GM21737 (cell line): ENCODE measurements at regions not wholly inside any gene's neighbourhood (a gene's known extent, or its start where the extent isn't known, plus 50 kb on each side); places are given as distances from the start of the nearest gene placed in this dataset.
"Not testable (repeated sequence)": the region's sequence is repeated elsewhere in the genome, so short reads cannot be mapped to it uniquely, and the experiment has no call there.

Source experiments
- ATAC-seq: cut with Tn5 transposase; IDR thresholded peaks from one replicate; pipeline ENCODE4 v1.9.1; 2021; ENCODE audit warnings: mild to moderate bottlenecking, moderate library complexity; ENCODE audit not compliant: unreplicated experiment

- no peak for ATAC-seq
Observed at GRCh38 chr2:84160453-84160852, 298.6 kb downstream of the SUCLG1 start.

DNA sequence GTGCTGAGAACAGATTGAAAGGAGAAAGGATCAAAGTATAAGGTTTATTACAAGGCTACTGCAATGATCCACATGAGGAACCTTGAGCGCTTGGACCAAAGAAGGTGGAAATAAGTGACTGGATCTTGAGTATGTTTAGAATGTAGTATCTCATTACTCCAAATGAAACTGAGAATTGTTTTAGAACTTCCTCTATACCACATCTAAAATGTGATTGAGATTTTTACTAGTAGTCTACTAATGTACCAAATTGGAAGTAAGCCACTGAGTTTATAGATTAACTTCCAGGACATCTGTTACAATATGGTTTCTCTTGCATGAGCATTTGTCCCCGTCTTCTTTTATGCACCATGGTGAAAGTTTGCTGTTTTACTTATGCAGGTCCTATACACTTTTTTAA, 300.5 kb downstream of the SUCLG1 start:
- no peak for ATAC-seq

DNA sequence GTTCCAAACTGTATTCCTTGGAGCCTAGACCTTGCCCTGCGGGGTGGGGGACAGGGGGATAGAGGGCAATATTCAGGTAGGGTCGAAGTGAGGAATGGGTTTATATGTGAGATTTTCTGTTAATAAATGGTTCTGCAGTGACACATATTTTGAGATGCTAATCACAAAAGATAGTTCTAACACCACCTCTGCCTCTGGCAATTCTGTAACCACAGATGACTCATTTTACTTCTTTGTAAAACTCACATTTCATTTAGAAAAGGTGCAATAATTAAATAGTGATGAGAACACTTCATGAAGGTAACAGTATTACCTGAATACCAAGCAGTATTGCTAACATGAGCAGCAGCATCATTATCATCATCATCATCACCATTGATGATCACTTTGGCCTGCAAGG, 306.6 kb downstream of the SUCLG1 start:
- ATAC-seq, result no peak

- no peak for ATAC-seq
Observed at GRCh38 chr2:84144345-84144744, 314.7 kb downstream of the SUCLG1 start.

- no peak for ATAC-seq
Observed at GRCh38 chr2:84137034-84137433, 322.0 kb downstream of the SUCLG1 start.

DNA sequence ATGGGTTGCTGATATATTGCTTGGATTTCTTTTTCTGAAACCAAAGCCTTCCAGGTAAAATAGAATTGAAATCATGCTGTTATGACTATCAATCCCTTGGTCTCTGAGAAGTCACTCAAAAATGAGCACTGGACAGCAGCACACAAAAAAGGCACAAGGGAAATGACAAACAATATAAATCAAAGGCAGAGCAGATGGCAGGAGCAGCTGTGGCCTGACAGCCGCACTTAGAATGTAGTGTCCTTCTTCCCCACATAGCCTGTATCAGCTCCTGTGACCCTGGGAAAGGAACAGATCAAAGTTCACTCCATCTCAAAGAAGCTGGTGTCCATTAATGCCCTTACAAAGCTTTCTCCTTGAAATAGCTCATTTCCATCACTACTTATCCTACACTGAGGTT, 326.7 kb downstream of the SUCLG1 start:
- no peak for ATAC-seq

GRCh38 chr2:84131278-84131830, 327.7 kb downstream of the SUCLG1 start:
- ATAC-seq, result no peak

GRCh38 chr2:84129018-84129417, 330.1 kb downstream of the SUCLG1 start:
- no peak for ATAC-seq

DNA sequence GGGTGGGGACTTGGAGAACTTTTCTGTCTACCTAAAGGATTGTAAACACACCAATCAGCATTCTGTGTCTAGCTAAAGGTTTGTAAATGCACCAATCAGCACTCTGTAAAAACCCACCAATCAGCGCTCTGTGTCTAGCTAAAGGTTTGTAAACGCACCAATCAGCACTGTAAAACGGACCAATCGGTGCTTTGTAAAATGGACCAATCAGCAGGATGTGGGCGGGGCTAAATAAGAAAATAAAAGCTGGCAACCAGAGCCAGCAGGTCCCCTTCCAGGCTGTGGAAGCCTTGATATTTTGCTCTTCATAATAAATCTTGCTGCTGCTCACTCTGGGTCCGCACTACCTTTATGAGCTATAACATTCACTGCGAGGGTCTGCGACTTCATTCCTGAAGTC, 331.3 kb downstream of the SUCLG1 start:
- not testable (repeated sequence) for ATAC-seq

- ATAC-seq, result no peak
Observed at GRCh38 chr2:84126530-84126929, 332.6 kb downstream of the SUCLG1 start.

DNA sequence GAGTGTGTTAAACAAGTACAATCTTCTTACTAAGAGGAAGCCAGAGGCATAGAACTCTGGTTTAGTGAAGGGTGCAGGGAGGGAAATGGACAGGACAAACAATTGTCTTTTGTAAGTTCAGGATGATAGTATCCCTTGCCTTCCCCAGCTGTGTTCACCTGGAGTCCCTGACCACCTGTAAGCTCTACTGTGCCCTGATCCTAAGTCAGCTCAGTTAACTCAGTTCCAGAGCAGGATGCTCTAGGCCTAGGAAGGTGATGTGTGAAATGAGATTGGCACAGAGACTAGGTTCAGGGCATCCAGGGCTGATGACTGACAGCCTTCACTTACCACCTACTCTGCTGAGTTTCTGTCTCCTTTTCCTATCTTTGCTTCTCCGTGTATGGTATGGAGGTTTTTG, 333.0 kb downstream of the SUCLG1 start:
- no peak for ATAC-seq

DNA sequence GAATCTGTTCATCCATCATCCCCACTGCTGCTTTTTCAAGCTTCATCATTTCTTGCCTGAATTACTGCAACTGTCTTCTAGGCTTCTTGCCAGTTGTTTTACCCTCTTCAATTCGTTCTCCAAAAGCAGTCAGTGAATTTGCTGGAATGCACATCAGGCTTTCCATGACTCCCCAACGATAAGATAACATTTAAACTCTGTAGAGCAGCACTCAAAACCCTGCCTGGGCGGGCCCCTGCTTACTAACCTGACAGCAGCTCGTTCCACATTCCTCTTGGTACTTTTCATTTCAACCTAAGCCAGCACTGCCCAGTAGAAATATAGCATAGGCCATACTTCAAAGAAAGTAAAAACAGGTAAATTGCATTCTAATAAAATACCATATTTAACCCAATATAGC, 342.9 kb downstream of the SUCLG1 start:
- no peak for ATAC-seq

GRCh38 chr2:84115173-84115857, 343.8 kb downstream of the SUCLG1 start:
- peak; percentile 98 for ATAC-seq

- ATAC-seq, result not testable (repeated sequence)
Observed at GRCh38 chr2:84103816-84104527, 355.1 kb downstream of the SUCLG1 start.

- no peak for ATAC-seq
Observed at GRCh38 chr2:84102274-84102673, 356.8 kb downstream of the SUCLG1 start.

DNA sequence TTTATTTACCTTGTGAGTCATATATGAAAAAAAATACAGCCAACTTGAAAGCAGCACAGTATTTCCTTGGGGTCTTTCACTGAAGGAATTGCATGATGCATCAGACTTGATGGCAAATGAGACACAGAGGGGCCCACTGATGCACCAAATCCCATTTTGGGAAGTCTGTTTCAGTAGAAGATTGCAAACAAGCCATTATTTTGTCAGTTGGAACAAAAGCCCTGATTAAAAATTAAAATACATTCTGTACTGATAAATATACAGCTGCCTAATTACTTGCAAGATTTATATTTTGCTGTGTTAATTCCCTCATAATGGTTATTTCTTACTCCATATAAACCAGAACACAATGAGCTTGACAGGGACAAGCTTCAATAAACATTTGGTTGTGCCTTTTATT, 370.4 kb downstream of the SUCLG1 start:
- ATAC-seq, result no peak

DNA sequence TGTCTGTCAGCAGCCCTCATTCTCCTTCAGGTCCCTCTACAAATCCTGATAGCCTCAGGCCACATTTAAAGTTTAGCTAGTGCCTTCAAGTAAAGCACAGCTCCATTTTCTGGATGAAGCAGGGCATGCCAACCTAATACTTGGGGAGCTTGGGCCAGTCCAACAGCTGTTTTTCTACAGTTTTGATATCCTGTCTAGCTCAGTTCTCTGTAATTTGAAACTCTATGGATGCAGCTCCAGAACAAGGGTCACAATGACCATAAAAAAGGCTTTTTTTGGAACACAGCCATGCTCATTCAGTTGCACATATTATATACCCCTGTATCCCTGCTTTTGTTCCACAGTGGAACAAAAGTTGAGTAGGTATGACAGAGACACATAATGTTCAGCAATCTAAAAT, 373.5 kb downstream of the SUCLG1 start:
- no peak for ATAC-seq

GRCh38 chr2:84084856-84085255, 374.2 kb downstream of the SUCLG1 start:
- ATAC-seq, result no peak

DNA sequence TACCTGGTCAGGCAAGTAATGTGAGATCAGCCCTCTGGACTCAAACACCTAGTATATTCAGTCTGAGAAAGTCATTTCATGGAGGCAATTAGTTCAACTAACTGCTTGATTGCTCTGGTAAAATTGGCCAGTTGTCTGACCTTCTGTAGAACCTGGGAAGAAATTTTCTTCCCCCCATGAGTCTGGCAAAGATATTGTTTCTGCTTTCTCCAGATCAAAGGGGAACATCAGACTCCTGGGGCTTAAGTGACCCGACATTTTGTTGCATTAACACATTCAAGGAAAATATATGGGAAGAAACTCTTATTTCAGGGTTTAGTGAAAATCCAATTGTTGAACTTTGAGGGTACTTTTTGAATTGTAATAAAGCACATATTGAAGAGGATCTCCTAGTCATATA, 375.1 kb downstream of the SUCLG1 start:
- ATAC-seq, result no peak

GRCh38 chr2:84078471-84078870, 380.6 kb downstream of the SUCLG1 start:
- ATAC-seq, result no peak

GRCh38 chr2:84077496-84077895, 381.6 kb downstream of the SUCLG1 start:
- no peak for ATAC-seq

- no peak for ATAC-seq
Observed at GRCh38 chr2:84071050-84071449, 388.0 kb downstream of the SUCLG1 start.
